ENCODE measurements at regions not wholly inside any gene's neighbourhood (a gene's known extent, or its start where the extent isn't known, plus 50 kb on each side); places are given as distances from the start of the nearest gene placed in this dataset.
"Not testable (repeated sequence)": the region's sequence is repeated elsewhere in the genome, so short reads cannot be mapped to it uniquely, and the experiment has no call there.

DNA sequence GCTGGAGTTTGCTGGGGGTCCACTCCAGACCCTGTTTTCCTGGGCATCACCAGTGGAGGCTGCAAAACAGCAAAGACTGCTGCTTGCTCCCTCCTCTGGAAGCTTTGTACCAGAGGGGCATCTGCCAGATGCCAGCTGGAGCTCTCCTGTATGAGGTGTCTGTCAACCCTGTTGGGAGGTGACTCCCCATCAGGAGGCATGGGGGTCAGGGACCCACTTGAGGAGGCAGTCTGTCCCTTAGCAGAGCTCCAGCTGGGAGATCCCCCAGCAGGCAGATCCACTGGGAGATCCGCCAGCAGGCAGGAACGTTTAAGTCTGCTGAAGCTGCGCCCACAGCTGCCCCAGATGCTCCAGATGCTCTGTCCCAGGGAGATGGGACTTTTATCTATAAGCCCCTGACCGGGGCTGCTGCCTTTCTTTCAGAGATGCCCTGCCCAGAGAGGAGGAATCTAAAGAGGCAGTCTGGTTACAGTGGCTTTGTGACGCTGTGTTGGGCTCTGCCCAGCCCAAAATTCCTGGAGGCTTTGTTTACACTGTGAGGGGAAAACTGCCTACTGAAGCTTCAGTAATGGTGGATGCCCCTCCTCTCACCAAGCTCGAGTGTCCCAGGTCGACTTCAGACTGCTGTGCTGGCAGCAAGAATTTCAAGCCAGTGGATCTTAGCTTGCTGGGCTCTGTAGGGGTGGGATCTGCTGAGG, 260.5 kb upstream of the SLC8A1 start:
- DNase-seq, result not testable (repeated sequence)

DNA sequence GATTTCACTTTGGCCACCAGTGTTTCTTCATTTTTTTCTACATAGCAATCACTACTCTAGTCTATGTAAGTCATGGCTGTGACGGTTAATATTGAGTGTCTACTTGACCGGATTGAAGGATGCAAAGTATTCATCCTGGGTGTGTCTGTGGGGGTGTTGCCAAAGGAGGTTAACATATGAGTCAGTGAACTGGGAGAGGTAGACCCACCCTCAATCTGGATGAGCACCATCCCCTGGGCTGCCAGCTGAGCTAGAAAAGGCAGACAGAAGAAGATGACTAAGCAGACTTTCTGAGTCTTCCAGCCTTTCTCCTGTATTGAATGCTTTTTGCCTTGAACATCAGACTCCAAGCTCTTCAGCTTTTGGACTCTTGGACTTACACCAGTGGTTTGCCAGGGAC, 265.0 kb upstream of the SLC8A1 start:
- DNase-seq, result no peak

DNA sequence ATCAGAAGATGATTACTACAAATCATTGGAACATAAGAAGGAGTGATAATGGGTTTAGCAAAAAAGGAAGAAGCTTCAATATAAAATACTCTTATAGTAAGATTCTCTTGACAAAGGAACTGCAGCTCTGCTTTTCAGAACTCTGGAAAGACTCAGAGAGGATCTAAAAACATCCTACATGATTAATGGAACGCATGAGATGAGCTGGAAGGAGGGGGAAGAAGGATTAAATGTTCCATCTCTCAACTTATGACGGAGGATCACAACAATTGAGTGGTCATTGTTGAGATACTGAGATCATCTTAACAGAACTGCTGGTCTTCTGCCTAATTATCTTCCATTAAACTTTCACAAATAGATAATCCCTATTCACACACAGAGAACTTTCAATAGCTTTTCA, 267.5 kb upstream of the SLC8A1 start:
- no peak for DNase-seq

DNA sequence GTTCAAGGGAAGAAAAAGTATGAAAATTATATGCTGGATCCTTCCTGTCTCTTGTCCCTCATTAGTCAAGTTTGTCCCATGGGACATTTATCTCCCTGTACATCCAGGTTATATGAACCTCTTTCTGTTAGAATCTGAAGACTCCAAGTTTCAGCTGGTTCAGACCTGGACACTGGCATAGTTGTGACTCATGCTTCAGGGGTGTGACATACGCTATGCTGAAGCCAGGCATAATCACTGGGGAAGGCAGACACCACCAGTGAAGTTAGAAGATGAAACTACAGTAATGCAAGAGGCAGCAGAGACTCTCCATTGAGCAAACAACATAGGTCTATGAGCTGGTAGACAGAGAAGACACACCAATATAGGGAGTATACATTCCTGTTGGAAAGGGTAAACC, 269.7 kb upstream of the SLC8A1 start:
- DNase-seq, result no peak

DNA sequence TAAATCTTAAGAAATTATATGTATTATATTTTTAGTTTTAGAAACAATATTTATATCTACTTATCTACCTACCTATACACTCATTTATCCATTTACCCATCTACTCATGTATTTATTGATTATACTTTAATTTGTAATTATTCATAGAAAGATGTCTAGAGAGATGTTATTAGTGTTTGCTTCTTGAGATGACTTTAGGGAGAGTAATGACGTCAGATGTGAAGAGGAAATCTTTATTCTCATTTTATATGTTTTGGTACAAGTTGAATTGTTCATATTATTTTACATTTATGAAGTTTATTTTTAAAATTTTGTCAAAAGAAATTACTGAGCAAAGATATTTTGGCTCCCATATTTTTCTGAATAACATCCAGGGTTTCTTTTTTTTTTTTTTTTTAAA, 271.3 kb upstream of the SLC8A1 start:
- no peak for DNase-seq

DNA sequence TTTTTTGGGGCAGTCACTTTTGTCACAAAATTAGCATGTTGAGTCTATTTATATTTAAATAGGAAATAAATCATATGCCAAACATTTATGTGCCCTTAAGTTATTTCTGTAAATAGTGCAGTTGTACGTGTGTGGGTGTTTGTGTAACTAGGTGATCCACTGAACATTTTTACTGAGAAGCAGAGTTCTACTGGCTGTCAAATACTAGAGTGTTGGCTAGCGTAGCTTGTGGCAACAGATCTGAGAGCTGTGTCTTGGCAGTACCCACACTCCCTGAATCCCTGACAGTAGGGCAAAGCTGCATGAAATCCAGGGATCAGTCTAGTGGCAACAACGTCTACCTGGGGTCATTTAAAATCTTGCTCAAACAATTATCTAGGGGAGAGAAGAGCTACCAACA, 273.1 kb upstream of the SLC8A1 start:
- no peak for DNase-seq

DNA sequence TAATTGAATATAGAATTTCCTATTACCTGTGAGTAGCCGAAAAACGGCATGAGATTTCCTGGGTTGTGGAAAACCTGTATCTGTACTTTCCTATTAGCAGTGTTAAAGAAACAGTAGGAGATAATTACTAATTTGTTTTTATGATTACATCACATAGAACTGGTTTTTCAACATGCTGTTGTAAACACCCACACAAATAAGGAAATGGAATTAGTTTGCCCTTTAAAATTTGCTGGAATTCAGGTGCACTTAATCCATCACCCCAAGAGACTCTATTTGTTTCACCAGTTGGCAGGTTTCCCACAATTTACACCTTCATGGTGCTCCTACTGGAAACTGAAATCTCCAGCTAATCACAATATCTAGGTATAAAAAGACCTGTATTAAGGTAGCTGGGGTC, 274.1 kb upstream of the SLC8A1 start:
- DNase-seq, result no peak

DNA sequence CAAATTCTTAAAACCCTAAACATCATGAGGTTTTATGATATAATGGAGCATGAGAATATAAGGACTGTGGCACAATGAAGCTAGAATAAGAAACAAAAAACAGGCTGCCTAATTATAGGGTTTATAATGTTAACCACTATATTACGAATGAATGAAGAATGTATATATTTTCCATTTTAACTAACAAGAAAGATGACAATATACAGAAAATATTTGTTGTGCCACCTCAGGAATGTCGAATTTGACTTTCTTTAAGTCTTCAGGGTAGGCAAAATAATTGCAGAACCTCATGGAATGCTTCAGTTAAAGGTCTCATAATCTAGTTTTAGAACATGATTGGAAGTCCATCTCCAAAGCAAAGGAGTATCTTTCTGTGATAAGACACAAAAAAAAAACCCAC, 282.9 kb upstream of the SLC8A1 start:
- DNase-seq, result no peak

DNA sequence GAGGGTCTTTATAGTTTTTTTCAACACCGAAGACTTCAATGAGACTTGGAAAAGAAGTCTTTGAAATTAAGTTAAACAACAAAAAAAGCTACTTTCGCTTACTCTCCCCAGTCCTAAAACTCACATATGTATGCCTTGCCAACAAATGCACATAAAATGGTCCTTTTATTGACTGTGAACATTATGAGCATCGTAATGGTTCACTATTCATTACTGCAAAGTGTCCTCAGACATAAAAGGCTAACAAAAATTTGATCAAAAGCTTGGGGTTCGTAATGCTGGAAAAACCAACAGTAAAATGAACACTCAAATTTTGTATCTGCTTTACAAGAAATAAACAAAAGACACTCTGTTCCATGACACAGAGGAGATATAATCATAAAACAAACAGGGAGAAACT, 285.3 kb upstream of the SLC8A1 start:
- DNase-seq, result no peak

DNA sequence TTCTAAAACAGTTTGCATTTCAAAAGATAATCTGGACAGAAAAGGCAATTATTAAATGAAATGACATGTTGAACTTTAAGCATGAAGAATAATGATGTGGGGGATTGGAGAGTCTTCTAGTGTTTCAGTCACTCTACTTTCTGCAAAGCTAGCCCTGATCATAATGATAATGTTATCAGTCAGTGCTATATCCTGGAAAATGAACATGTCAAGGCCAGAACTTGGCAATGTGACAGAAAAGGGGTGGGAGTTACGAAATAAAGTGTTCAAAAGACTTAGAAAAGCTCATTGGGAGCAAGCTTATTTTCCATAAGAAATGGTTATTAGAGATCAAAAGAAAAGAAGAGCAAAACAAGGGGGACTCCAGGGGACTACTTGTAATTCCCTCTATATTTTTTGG, 288.5 kb upstream of the SLC8A1 start:
- DNase-seq, result no peak

DNA sequence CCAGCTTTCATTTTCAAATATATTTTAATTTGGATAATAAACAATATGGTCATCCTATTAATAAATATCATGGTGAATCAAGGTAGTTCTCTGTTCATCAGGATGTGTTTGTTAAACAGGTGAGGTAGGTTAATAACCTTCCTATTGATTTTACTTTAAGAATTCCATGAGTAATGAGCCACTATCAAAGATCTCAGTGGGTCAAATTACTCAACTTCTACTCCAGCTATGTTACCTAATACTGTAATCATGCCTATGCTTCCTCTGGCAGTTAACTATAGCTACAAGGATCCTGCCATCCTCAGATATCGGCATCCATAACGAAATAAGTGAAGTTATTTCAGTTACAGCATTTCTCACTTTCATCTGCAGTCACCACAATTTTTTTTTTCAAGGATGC, 289.6 kb upstream of the SLC8A1 start:
- DNase-seq, result no peak

DNA sequence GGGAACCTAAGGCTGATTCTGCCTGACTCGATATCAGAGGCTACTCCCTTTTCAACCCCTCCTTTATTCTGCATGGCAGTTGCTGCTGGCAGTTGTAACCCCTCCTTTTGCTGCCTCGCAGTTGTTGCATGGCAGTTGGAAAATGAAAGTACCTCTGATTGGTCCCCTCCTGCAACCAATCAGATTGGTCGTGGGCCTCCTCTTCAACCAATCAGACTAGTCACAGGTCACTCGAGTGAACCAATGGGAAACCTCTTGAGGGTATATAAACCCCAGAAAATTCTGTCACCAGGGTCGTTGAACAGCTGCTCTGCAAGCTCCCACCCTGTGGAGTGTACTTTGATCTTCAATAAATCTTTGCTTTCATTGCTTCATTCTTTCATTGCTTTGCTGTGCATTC, 294.3 kb upstream of the SLC8A1 start:
- DNase-seq, result no peak

DNA sequence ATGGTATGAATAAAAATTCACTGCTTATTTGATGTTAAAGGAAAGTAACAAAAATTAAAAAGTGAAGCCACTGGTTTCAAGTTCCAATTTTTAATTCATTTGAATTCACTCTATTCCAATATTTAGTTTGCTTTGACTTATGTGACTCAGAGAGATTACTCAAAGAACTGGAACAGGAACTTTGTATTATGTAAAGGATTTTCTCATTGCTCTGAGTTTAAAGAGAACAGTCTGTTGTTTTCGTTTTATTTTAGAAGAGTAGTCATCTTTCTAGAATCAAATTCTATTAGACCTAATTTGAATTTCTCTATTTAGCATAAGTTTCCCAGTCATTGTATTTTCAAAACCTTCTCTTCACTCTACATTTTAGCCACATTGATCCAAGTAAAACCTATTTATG, 300.1 kb upstream of the SLC8A1 start:
- no peak for DNase-seq

DNA sequence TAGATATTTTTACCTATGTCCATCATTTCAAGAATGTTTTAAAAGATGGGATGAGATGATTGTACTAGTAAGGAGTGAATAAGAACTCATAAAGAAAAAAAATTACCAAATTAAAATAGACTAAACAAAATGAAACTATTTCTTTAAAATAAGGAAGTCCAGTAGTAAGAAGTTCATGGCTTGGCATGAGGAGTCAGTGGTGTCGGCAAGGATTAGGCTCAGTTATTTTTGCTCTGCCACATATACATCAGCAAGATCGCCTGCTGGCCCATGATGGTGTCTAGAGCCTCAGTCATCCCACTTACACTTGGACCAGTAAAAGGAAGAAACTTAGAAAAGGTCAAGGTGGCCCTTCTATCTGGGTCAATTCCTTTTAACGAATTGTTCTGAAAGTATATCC, 300.9 kb upstream of the SLC8A1 start:
- no peak for DNase-seq

DNA sequence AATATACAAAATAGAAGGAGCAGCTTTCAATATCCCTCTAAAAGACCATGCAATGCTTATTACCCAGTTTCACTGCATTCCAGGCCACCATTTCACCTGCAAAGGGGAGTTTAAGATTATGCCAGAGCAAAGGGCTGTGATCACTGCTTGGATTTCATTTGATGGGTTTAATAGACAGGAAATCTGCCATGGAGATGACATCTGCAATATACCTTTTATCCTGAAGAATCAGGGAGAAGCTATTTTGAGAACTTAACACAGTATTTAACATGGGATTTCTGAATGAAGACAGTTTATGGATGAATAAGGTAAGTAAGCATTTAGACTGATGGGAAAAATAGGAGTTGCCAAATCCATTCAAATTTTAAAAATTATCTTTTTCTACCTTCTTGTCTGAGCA, 303.0 kb upstream of the SLC8A1 start:
- DNase-seq, result no peak

DNA sequence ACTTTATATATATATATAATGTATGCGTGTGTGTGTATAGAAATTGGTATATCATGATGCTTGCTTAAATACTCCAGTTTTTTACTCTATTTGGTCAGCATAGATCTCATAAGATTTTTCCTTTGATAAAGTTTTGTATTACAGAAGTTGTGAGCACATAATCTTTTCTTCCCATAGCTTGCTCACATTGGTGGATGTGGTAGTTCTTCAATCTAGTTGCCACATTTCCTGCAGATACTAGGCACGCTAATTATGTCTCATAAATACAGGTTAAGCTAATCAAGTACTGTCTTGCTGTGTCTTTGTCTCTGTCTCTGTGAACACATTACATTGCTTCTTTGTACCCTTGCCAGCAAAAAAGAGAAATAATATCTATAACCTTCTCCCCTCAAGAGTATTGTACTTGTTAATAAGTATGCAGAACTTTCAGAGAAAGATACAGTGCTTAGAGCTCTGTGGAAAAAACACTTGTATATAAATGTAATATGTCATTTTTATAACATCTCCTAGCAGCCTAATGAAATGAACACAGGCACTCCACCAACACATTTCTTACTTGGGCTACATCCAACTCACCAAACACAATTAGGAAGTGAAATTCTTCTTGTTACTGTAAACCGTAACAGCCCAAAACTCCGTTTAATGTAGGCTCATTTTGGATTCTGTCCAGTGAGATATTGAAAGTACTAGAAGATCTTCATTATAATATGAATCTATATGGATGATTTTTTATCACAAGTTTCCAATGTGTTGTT, 306.7 kb upstream of the SLC8A1 start:
- DNase-seq, result no peak

DNA sequence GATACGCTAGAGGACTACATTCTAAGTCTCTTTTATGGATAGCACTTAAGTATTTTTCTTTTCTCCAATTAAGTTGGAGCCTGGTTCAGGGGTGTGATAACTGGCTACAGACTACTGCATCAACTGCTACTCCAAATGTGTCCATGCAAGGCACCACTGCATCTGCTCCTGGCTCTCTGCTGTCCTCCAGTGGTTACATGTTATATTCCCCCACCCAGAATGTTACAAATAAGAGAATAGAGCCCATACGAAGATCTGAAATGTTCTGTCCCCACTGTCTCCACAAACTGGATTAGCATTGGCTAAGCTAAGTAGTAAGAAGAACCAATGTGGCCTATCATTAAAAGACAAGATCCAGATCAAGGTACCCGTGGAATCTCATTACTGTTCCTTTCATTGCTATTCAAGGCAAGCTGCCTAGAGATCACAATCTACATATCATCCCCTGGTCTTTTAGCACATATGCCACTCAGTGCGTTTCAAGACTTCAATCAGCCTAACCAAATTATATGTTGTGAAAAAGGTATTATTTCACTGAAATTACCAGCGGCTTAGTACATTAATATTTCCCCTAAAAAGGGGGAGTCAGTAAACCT, 308.3 kb upstream of the SLC8A1 start:
- no peak for DNase-seq

DNA sequence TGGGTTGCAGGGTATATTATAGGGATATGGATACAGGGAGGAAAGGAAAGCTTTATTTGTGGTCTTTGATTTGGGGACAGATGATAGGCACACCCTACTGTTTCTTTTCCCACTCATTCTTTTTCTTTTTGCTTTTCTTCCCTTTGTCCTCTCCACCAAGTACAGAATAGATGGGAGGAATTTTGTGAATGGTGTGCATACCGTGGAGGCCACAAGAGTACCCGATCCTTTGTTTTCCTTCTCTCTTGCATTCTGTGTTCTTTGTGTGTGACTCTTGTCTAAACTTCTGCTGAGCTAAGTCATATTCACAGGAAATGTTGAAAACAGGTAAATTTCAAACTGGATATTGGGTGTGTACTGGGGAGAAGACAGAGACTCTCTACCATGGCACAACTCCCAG, 321.4 kb upstream of the SLC8A1 start:
- DNase-seq, result no peak

DNA sequence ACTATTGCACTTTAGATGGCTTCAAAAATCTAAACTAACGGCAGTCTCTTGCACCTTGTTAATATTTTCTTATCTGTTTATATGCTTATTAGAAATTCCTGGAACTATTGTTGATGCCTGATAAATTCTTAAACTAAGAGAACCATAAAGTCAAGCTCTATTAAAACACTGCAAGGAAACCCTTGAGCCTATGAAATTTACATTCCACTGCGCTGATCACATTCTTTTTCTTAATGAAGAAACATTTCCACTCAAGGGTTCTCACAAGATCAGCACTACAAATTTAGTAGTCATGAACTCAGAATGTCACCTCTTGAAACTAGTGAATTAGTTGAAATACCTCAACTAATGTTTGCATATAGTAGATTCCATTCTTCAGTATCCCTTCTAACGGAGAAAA, 331.8 kb upstream of the SLC8A1 start:
- DNase-seq, result no peak

DNA sequence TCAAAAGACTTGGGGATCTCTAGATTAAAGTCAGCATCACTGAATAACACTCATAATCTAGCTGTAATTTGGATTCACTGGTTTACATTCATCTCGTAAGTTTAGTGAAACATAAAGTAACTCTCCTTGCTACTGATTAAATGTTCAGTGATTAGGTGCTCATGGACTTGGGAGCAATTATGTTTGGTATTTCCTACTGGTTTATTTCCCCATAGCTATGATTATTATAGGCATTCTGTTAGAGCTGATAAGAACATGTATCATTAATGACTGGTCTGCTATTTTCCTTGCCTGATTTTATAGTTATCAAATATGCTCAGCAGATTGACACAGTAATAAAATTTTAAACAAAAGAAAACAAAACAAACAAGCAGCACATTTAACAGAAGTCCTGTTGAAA, 334.7 kb upstream of the SLC8A1 start:
- DNase-seq, result no peak

DNA sequence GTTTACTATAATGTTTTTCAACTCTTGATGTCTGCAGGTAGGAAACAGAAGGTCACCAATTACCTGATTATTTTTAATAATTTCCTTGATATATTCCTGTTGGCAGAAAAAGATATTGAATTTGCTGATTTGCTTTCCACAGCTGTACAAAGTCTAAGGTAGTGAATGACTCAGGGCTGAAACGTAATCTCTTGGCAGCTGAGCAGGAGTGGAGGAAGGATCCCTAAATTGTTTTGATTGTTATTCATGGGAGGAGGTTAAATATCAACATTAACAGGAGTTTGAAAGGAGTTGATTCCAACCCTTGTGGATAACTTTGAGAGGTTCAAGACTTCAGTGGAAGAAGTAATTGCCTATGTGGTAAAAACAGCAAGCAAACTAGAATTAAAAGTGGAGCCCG, 345.2 kb upstream of the SLC8A1 start:
- no peak for DNase-seq

DNA sequence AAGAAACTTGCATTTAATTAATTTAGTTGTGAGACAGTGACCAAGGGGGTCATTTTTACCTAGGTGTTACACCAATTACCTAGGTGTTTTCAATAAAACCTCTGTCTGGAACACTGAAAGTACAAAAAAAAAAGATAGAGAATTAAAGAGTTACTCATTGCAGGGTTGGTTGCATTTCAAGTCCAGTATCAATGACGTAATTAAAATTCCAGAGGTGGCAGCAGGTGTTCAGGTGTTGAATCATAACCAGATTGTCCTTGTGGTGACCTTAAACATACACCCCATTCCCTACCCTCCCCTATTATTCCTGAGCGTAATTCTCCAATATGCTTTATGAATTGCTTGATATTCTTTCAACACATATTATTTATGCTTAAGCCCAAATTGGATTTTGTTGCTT, 352.0 kb upstream of the SLC8A1 start:
- no peak for DNase-seq

DNA sequence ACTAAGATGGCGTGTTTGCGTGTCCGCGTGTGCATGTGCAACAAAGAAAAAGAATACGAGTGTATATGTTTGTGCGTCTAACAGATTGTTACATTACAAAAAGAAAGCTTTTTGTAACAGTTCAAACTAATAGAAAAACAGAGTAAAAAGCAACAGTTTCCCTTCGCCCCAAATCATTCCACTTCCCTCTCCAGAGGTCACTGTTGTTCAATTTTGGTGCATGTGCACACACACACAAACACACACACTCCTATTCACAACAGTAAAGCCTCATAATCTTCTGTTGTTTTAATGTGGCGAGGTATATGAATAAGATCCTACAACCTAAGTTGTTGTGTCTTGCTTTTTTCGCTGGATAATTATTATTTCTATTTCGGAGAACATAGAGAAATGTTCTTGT, 357.3 kb upstream of the SLC8A1 start:
- no peak for DNase-seq

DNA sequence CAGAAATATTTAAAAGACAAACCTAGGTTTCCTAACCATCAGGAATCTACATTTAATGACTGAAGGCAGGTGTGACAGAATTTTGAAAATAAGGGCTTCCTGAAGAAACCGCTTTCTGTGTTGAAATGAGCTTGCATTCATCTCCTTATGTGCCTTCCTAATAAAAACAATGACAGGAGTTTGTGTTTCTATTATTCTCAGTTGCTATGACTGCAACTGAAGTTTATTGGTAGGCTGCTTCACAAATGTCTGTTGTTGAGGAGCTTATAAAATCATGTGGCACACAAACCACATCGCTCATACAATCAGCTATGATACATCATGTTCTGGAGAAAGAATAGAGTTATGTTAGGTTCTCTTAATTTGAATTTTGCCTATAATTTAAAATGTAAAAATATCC, 362.7 kb upstream of the SLC8A1 start:
- DNase-seq, result no peak

DNA sequence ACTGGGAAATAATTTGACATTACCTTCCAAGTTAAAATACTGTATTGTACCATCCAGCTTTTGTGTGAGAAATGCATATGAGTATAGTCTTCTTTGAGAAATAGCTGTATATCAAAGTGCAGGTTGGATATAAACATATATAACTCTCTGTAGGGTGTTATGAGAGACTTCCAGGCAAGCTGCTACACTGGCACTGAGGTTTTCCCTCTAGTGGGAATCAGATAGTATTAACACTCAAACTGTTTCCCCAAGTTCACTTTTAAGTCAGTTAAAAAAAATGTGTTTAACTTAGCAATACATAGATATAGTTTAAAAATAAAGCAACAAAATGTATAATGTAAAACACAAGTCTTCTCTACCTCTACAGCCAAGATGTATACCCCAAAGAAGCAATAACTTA, 368.4 kb upstream of the SLC8A1 start:
- DNase-seq, result no peak

All from activated naive CD4-positive, alpha-beta T cell treated with anti-CD3 and anti-CD28 coated beads, Interleukin-2, amount 50 U/mL, for 16 hours (primary cell).